ENCODE measurements at regions not wholly inside any gene's neighbourhood (a gene's known extent, or its start where the extent isn't known, plus 50 kb on each side); places are given as distances from the start of the nearest gene placed in this dataset.
"Not testable (repeated sequence)": the region's sequence is repeated elsewhere in the genome, so short reads cannot be mapped to it uniquely, and the experiment has no call there.

- DNase-seq, result no peak
Measured at GRCh38 chr3:177438596-177439220, 241.4 kb upstream of the TBL1XR1 start.

GRCh38 chr3:177439694-177440269 lies 242.5 kb upstream of the TBL1XR1 start:
- peak; percentile 65 for DNase-seq

GRCh38 chr3:177440456-177441104 lies 243.3 kb upstream of the TBL1XR1 start:
- no peak for DNase-seq

- DNase-seq, result peak; percentile 58
Measured at GRCh38 chr3:177441276-177441812, 244.1 kb upstream of the TBL1XR1 start.

- no peak for DNase-seq
Measured at GRCh38 chr3:177441813-177442646, 244.7 kb upstream of the TBL1XR1 start.

- no peak for DNase-seq
Measured at GRCh38 chr3:177443469-177443868, 246.2 kb upstream of the TBL1XR1 start.

- DNase-seq, result no peak
Measured at GRCh38 chr3:177444696-177445095, 247.4 kb upstream of the TBL1XR1 start.

GRCh38 chr3:177445549-177445948 lies 248.3 kb upstream of the TBL1XR1 start:
- DNase-seq, result no peak

GRCh38 chr3:177446165-177446601 lies 248.9 kb upstream of the TBL1XR1 start:
- DNase-seq, result no peak

GRCh38 chr3:177447938-177448337 lies 250.7 kb upstream of the TBL1XR1 start:
- no peak for DNase-seq

- no peak for DNase-seq
Measured at GRCh38 chr3:177448987-177449359, 251.7 kb upstream of the TBL1XR1 start.

GRCh38 chr3:177449360-177450006 lies 252.2 kb upstream of the TBL1XR1 start:
- DNase-seq, result peak; percentile 74

- peak; percentile 86 for DNase-seq
Measured at GRCh38 chr3:177451301-177451750, 254.0 kb upstream of the TBL1XR1 start.

- peak; percentile 89 for DNase-seq
Measured at GRCh38 chr3:177451864-177452830, 254.9 kb upstream of the TBL1XR1 start.

GRCh38 chr3:177452831-177453450 lies 255.7 kb upstream of the TBL1XR1 start:
- DNase-seq, result peak; percentile 54

GRCh38 chr3:177453451-177453844 lies 256.2 kb upstream of the TBL1XR1 start:
- no peak for DNase-seq

GRCh38 chr3:177457204-177457603 lies 259.9 kb upstream of the TBL1XR1 start:
- DNase-seq, result not testable (repeated sequence)

- DNase-seq, result peak; percentile 85
Measured at GRCh38 chr3:177459401-177459800, 262.1 kb upstream of the TBL1XR1 start.

- DNase-seq, result no peak
Measured at GRCh38 chr3:177460047-177460446, 262.8 kb upstream of the TBL1XR1 start.

- DNase-seq, result peak; percentile 48
Measured at GRCh38 chr3:177461765-177462164, 264.5 kb upstream of the TBL1XR1 start.

GRCh38 chr3:177463341-177463740 lies 266.1 kb upstream of the TBL1XR1 start:
- DNase-seq, result not testable (repeated sequence)
